PFSK-1 (cell line): ENCODE measurements at regions not wholly inside any gene's neighbourhood (a gene's known extent, or its start where the extent isn't known, plus 50 kb on each side); places are given as distances from the start of the nearest gene placed in this dataset.

Source experiments
- FOXP2 ChIP-seq: optimal IDR thresholded peaks from 2 replicates; pipeline ENCODE3; 2011; ENCODE audit warnings: borderline replicate concordance, control low read depth, inconsistent platforms; ENCODE audit not compliant: insufficient read depth; ENCODE audit errors: extremely low read length, extremely low read depth
- POLR2AphosphoS5 ChIP-seq: IDR thresholded peaks from 2 replicates; pipeline ENCODE4 v1.6.1; 2012; ENCODE audit warnings: low read depth, mild to moderate bottlenecking, control low read depth, low read length, moderate library complexity
- REST ChIP-seq, 2 experiments: IDR thresholded peaks; 2 replicates each; pipeline versions ENCODE4 v1.6.1 to v1.8.0; 2011 to 2012; ENCODE audit warnings: low read depth in 2 of 2, low read length in 2 of 2, control low read depth in 1 of 2, inconsistent platforms in 1 of 2, mild to moderate bottlenecking in 1 of 2, moderate library complexity in 1 of 2; ENCODE audit not compliant: insufficient read depth in 1 of 2
- SIN3A ChIP-seq: IDR thresholded peaks from 2 replicates; pipeline ENCODE4 v1.6.1; 2012; ENCODE audit warnings: mild to moderate bottlenecking, low read length, moderate library complexity, borderline replicate concordance; ENCODE audit not compliant: insufficient read depth
- TAF1 ChIP-seq: IDR thresholded peaks from 2 replicates; pipeline ENCODE4 v1.6.1; 2012; ENCODE audit warnings: low read length, control low read depth, borderline replicate concordance; ENCODE audit not compliant: insufficient read depth

GRCh38 chr13:99034333-99035085 is 56.6 kb upstream of the DOCK9 start:
- TF ChIP-seq REST (IDR thresholded peaks at IDR 0.05; ENCODE audit: insufficient read depth in 1 of 2, low read depth in 2 of 2, low read length in 2 of 2) (no peak), TAF1 (no peak), POLR2AphosphoS5 (no peak), FOXP2 (no peak), SIN3A (no peak)
